WTC11 (cell line): ENCODE measurements at regions not wholly inside any gene's neighbourhood (a gene's known extent, or its start where the extent isn't known, plus 50 kb on each side); places are given as distances from the start of the nearest gene placed in this dataset.

Experiments
- ATAC-seq: fragments of 200-7000 bp; cut with Tn5 transposase; 2 replicates; pipeline ENCODE4 v1.10.0; 2021; ENCODE audit warnings: mild to moderate bottlenecking, moderate library complexity
- CTCF ChIA-PET: fragments of 300-600 bp; sonication (Branson Sonifier 250); formaldehyde crosslinking; loops from one replicate; lab custom pipeline; 2021; ENCODE audit warnings: antibody characterized with exemption; lab: Charles Lee
- POLR2A ChIA-PET: fragments of 350-600 bp; sonication (Branson Sonifier 250); formaldehyde crosslinking; loops from one replicate; lab custom pipeline; 2021; ENCODE audit warnings: antibody characterized with exemption; lab: Charles Lee
- DNase-seq: peaks from one replicate; pipeline ENCODE4 v3.0.0; 2021; ENCODE audit warnings: low spot score
- H3K27ac Mint-ChIP-seq: 2 replicates; pipeline ENCODE4 v1.8.0; 2021; ENCODE audit warnings: mixed read lengths
- H3K27me3 Mint-ChIP-seq: 2 replicates; pipeline ENCODE4 v1.8.0; 2021; ENCODE audit warnings: low read depth, mild to moderate bottlenecking, moderate library complexity, mixed read lengths
- H3K36me3 Mint-ChIP-seq: 2 replicates; pipeline ENCODE4 v1.8.0; 2021; ENCODE audit warnings: mixed read lengths
- H3K4me1 Mint-ChIP-seq: 2 replicates; pipeline ENCODE4 v1.8.0; 2022; ENCODE audit warnings: mixed read lengths
- H3K4me3 Mint-ChIP-seq: 2 replicates; pipeline ENCODE4 v1.8.0; 2021; ENCODE audit warnings: mild to moderate bottlenecking, moderate library complexity, mixed read lengths
- H3K9me3 Mint-ChIP-seq: 2 replicates; pipeline ENCODE4 v1.8.0; 2021; ENCODE audit warnings: mixed read lengths
- AR ChIP-seq: fragments of 250-450 bp; sonication (Bioruptor Pico); IDR thresholded peaks from 2 replicates; pipeline ENCODE4 v1.9.0; 2021; ENCODE audit warnings: mild to moderate bottlenecking
- ATF1 ChIP-seq: sonication (generic); formaldehyde crosslinking; IDR thresholded peaks from 2 replicates; pipeline ENCODE4 v1.8.1; 2023; ENCODE audit warnings: mild to moderate bottlenecking, moderate library complexity, missing genetic modification reagents
- ATF2 ChIP-seq: sonication (generic); formaldehyde crosslinking; IDR thresholded peaks from 2 replicates; pipeline ENCODE4 v1.8.1; 2022; ENCODE audit warnings: low read depth, missing genetic modification reagents, borderline replicate concordance
- ATF3 ChIP-seq: sonication (generic); formaldehyde crosslinking; conservative IDR thresholded peaks from 2 replicates; pipeline ENCODE4 v1.8.1; 2022; ENCODE audit warnings: mild to moderate bottlenecking, missing genetic modification reagents
- ELF4 ChIP-seq: sonication (generic); formaldehyde crosslinking; IDR thresholded peaks from 2 replicates; pipeline ENCODE4 v1.8.1; 2022; ENCODE audit warnings: low read depth, mild to moderate bottlenecking, moderate library complexity, missing genetic modification reagents
- FOXJ3 ChIP-seq: sonication (generic); formaldehyde crosslinking; IDR thresholded peaks from 2 replicates; pipeline ENCODE4 v1.9.0; 2021; ENCODE audit warnings: missing genetic modification reagents, mild to moderate bottlenecking, borderline replicate concordance
- GRHL2 ChIP-seq: fragments of 250-450 bp; sonication (Bioruptor Pico); IDR thresholded peaks from 2 replicates; pipeline ENCODE4 v1.8.0; 2022; ENCODE audit warnings: mild to moderate bottlenecking, moderate library complexity; ENCODE audit not compliant: insufficient replicate concordance, severe bottlenecking
- HMGA2 ChIP-seq: fragments of 250-450 bp; sonication (Bioruptor Pico); IDR thresholded peaks from 2 replicates; pipeline ENCODE4 v1.4.0; 2021; ENCODE audit warnings: mild to moderate bottlenecking, moderate library complexity
- JUN ChIP-seq: sonication (generic); formaldehyde crosslinking; IDR thresholded peaks from 2 replicates; pipeline ENCODE4 v1.8.0; 2023; ENCODE audit warnings: mild to moderate bottlenecking, missing genetic modification reagents
- KAT7 ChIP-seq: sonication (generic); formaldehyde crosslinking; IDR thresholded peaks from 2 replicates; pipeline ENCODE4 v1.8.1; 2023; ENCODE audit warnings: missing genetic modification reagents, mild to moderate bottlenecking, borderline replicate concordance
- MLX ChIP-seq: sonication (generic); formaldehyde crosslinking; IDR thresholded peaks from 2 replicates; pipeline ENCODE4 v1.8.1; 2023; ENCODE audit warnings: mild to moderate bottlenecking, missing genetic modification reagents, moderate library complexity
- NFATC4 ChIP-seq: fragments of 250-450 bp; sonication (Bioruptor Pico); IDR thresholded peaks from 2 replicates; pipeline ENCODE4 v1.9.0; 2021; ENCODE audit warnings: mild to moderate bottlenecking
- PRRX2 ChIP-seq: fragments of 250-450 bp; sonication (Bioruptor Pico); IDR thresholded peaks from 2 replicates; pipeline ENCODE4 v1.8.0; 2021; ENCODE audit warnings: mild to moderate bottlenecking
- SP1 ChIP-seq: sonication (generic); formaldehyde crosslinking; conservative IDR thresholded peaks from 2 replicates; pipeline ENCODE4 v1.8.1; 2022; ENCODE audit warnings: missing genetic modification reagents
- STAT6 ChIP-seq: sonication (generic); formaldehyde crosslinking; conservative IDR thresholded peaks from 2 replicates; pipeline ENCODE4 v1.8.1; 2023; ENCODE audit warnings: mild to moderate bottlenecking, low read depth, missing genetic modification reagents, moderate library complexity
- ZBTB43 ChIP-seq: sonication (generic); formaldehyde crosslinking; IDR thresholded peaks from 2 replicates; pipeline ENCODE4 v1.8.1; 2023; ENCODE audit warnings: mild to moderate bottlenecking, missing genetic modification reagents
- ZMAT4 ChIP-seq: fragments of 250-450 bp; sonication (Bioruptor Pico); IDR thresholded peaks from 2 replicates; pipeline ENCODE4 v1.9.0; 2021; ENCODE audit warnings: mild to moderate bottlenecking
- ZNF396 ChIP-seq: fragments of 250-450 bp; sonication (Bioruptor Pico); IDR thresholded peaks from 2 replicates; pipeline ENCODE4 v1.8.0; 2021; ENCODE audit warnings: mild to moderate bottlenecking, moderate library complexity, borderline replicate concordance
- ZNF423 ChIP-seq: fragments of 250-450 bp; sonication (Bioruptor Pico); IDR thresholded peaks from 2 replicates; pipeline ENCODE4 v2.1.2; 2022; ENCODE audit warnings: mild to moderate bottlenecking, moderate library complexity
- ZNF425 ChIP-seq: fragments of 250-450 bp; sonication (Bioruptor Pico); conservative IDR thresholded peaks from 2 replicates; pipeline ENCODE4 v1.9.0; 2021; ENCODE audit warnings: mild to moderate bottlenecking
- ZNF671 ChIP-seq: fragments of 250-450 bp; sonication (Bioruptor Pico); IDR thresholded peaks from 2 replicates; pipeline ENCODE4 v1.8.0; 2021; ENCODE audit warnings: mild to moderate bottlenecking

- ChIA-PET CTCF (interaction anchor here (1.2 to 2.8 kb wide), 3 partner anchors 29 to 100 kb away, joined by 4 to 9 read pairs (median 5); no protein-coding TSS in a partner anchor), POLR2A (no interaction called here)
- H3K9me3 Mint-ChIP-seq = no peaks in the 10 kb centered on the region
- peak overlapping the region; percentile 72; the same call in 1 of the 2 replicates for H3K27ac Mint-ChIP-seq
- TF ChIP-seq SP1 (CRISPR knock-in tag) = no peak
- TF ChIP-seq ZMAT4 (CRISPR knock-in tag) = no peak
- TF ChIP-seq ZNF671 (CRISPR knock-in tag) = no peak
- TF ChIP-seq ZNF425 (CRISPR knock-in tag) = no peak
- TF ChIP-seq ELF4 (CRISPR knock-in tag) = no peak
- no peak for DNase-seq
- no peaks in the 10 kb centered on the region for H3K27me3 Mint-ChIP-seq
- H3K4me3 Mint-ChIP-seq = no peak overlapping the region
- no peaks in the 10 kb centered on the region for H3K36me3 Mint-ChIP-seq
- no peak for ATAC-seq
- H3K4me1 Mint-ChIP-seq = peaks cover 7% of the 10 kb centered on the region
Observed at GRCh38 chr5:17103461-17103860, 114.0 kb upstream of the BASP1 start.

- Mint-ChIP-seq H3K36me3 (no peaks in the 10 kb centered on the region), H3K9me3 (no peaks in the 10 kb centered on the region), H3K4me3 (no peak overlapping the region), H3K27me3 (no peaks in the 10 kb centered on the region), H3K27ac (no peak overlapping the region), H3K4me1 (peaks cover 17% of the 10 kb centered on the region)
- no peak for DNase-seq
- ChIA-PET POLR2A (interaction anchor here (0.5 kb wide), 1 partner anchor 98 kb away, joined by 4 read pairs; no protein-coding TSS in a partner anchor), CTCF (interaction anchor here (0.6 kb wide), 1 partner anchor 248 kb away, joined by 3 read pairs; no protein-coding TSS in a partner anchor)
- TF ChIP-seq ZNF423 (CRISPR knock-in tag) = no peak
- no peak for TF ChIP-seq HMGA2 (CRISPR knock-in tag)
- no peak for TF ChIP-seq PRRX2 (CRISPR knock-in tag)
- TF ChIP-seq ATF1 (CRISPR knock-in tag) = no peak
- no peak for TF ChIP-seq JUN (CRISPR knock-in tag)
- TF ChIP-seq ATF3 (CRISPR knock-in tag) = no peak
- no peak for TF ChIP-seq FOXJ3
- no peak for TF ChIP-seq ATF2 (CRISPR knock-in tag)
- no peak for TF ChIP-seq KAT7 (CRISPR knock-in tag)
- no peak for TF ChIP-seq AR (CRISPR knock-in tag)
- no peak for TF ChIP-seq ZBTB43
- TF ChIP-seq GRHL2 (CRISPR knock-in tag) = no peak
- no peak for TF ChIP-seq NFATC4 (CRISPR knock-in tag)
- TF ChIP-seq ZNF396 (CRISPR knock-in tag) = no peak
- no peak for TF ChIP-seq STAT6
- no peak for TF ChIP-seq MLX
- no peak for ATAC-seq
Observed at GRCh38 chr5:17105744-17106418, 111.5 kb upstream of the BASP1 start.
